ENCODE measurements at regions not wholly inside any gene's neighbourhood (a gene's known extent, or its start where the extent isn't known, plus 50 kb on each side); places are given as distances from the start of the nearest gene placed in this dataset.
"Not testable (repeated sequence)": the region's sequence is repeated elsewhere in the genome, so short reads cannot be mapped to it uniquely, and the experiment has no call there.

DNA sequence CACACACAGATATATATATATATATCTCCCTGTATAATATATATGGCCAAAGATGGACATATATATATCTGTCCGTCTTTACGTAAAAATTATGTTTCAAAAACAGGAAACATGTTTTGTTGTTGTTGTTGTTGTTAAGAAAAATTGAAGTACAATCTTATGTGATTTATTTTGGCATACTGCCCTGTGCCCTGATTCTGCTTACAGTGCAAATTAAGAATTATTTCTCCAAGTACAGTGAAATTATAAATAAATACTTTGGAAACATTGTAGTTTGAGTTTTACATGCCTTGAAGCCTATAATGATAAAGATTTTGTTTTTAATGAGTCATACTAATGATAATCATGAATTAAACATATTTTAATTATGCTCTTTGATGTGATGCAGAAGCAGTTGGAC, 994.9 kb downstream of the DIPK2A start:
- no peak for DNase-seq

DNA sequence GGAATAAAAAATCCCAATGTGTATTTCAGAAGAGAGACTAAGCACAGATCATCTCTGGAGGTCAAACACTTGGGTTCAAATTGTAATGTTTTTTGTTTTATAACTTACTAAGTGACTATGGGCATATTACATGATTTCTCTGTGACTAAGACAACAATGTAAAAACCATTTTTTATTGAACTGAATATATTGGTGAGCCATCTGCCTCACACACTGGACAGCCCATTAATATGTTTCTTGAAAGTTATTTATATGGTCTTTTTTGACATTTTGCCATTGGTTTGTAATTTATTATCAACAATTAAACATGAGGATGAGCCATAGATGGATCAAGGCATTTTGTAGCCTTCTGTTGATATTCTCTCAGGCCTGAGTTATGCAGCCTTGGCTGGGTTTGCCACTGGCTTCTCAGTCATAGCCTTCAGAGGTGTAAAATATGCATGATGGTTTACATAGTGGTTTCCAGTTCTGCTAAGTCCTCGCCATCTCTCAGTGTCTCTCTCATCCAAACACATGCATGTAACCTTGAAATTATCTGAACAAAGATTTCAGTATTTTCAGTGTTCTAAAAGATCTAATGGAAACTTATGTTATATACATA, 997.2 kb downstream of the DIPK2A start:
- DNase-seq: no peak

DNA sequence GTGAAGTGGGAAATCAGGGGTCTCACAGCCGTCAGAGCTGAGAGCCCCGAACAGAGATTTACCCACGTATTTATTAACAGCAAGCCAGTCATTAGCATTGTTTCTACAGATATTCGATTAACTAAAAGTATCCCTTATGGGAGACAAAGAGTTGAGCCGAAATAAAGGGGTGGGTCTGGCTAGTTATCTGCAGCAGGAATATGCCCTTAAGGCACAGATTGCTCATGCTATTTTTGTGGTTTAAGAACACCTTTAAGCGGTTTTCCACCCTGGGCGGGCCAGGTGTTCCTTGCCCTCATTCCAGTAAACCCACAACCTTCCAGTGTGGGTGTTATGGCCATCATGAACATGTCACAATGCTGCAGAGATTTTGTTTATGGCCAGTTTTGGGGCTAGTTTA, 1012.9 kb downstream of the DIPK2A start:
- not testable (repeated sequence) for DNase-seq

DNA sequence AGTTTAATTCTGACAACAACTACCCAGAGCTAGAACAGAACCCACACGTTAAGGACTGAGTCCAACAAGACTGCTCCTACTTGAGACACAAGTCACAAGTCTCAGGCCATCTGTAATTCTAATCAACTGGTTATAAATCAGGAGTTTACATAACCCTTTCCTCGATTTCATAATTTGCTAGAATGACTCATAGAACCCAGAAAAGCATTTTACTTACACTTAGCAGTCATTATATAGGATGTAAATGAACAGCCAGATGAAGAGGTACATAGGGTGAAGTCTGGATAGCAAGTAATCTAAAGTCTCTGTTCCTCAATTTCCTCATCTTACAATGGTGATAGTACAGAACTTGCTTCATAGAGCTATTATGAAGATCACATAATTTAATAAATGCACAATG, 1018.2 kb downstream of the DIPK2A start:
- DNase-seq: no peak

DNA sequence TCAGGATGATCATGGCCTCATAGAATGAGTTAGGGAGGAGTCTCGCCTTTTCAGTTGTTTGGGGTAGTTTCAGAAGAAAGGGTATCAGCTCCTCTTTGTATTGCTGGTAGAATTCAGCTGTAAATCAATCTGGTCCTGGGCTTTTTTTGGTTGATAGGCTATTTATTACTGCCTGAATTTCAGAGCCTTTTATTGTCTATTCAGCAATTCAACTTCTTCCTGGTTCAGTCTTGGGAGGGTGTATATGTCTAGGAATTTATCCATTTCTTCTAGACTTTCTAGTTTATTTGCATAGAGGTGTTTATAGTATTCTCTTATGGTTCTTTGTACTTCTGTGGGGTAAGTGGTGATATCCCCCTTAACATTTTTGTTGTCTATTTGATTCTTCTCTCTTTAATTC, 1024.2 kb downstream of the DIPK2A start:
- no peak for DNase-seq

DNA sequence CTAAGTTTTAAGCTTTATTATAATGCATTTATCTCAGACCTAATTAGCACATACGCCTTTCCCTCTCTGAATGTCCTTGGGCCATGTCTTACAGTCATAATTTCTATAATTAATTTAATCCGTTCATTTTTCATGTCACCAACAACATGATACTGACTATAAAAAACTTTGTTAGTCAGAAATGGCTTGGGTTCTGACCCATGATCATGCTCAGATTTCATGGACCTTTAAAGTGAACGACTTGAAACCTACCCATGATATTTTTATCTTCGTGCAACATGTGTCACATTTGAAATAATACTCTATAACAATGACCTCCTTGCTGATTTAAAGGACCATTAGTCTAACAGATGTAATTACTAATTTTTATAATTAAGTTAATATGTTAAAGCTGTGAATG, 1033.8 kb downstream of the DIPK2A start:
- DNase-seq: no peak

DNA sequence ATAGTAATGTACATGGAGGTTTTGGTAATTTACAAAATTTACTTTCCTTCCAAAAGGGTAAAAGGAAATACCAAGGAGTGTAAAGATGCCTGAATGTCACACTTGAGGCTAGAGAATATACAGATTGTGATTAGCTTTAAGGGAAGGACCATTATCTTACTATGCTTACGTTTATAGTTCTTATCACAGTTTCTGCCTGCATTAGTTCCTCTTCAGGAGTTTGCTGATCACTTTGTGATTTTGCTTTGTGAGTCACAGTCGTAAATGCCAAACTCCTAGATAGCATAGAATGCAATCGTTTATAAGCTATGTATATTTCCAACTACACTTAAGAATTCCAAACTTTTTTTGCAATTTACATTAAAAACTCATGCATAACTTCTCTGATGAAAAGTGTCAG, 1034.6 kb downstream of the DIPK2A start:
- DNase-seq: no peak

DNA sequence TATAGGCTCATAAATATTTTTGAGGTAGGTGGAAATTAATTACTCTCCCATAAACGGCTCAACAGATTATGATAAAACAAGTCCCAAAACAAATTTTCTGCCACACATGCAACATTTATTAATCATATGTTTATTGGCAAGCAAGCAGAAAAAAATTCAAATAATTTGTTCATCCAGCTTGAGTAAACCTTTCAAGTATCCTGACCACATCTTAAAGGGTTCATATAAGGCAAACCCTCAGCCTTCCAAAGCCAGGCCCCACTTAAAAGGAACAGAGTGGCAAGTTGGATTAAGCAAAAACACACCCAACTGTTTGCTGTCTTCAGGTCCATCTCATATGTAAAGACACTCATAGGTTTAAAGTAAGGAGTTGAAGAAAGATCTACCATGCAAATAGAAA, 1042.3 kb downstream of the DIPK2A start:
- DNase-seq: no peak

DNA sequence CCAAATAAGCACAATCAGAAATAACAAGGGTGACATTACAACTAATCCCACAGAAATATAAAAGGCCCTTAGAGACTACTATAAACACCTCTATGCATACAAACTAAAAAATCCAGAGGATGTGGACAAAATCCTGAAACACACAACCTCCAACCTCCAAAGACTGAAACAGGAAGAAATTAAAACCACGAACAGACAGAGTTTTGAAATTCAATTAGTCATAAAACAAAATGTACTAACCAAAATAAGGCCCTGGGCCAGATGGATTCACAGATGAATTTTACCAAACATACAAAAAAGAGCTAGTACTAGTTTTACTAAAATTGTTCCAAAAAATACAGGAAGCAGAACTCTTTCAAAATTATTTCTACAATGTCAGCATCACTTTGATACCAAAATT, 1043.6 kb downstream of the DIPK2A start:
- no peak for DNase-seq

DNA sequence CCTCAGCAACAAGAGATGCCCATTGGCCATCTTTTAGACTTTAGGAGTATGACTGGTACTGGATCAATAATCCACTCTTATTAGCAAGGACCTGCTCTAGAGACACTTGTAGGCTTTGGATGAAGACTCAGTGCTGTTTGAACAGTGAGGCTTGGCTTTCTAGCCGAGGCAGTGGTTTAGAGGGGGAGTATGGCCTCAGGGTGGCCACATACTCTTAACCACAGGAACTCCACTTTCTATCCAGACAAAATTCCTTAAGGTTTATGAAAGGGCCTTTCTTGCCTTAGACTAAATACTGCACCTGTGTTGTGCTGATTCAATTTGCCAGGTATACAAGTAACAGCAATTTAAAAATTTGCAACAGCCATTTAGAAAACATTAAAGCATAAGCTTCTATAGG, 1046.3 kb downstream of the DIPK2A start:
- DNase-seq: no peak

DNA sequence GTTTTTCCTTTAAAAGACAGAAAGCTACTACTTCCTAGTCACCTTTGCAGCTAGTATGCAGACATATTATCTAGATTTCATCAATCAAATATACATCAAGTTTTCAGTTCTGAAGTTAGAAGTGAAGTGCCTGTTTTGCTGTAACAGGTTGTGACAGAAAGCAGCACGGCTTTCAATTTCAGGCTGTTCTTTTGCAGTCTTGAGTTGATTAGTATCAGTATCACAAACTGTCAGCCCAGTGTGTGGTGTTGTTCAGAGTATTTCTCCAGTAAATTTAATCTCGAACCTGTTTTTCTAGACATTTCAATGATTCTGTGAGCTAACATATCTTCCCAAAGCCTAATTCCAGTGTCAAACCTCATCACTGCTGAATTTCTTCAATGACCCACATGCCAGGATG, 1050.8 kb downstream of the DIPK2A start:
- no peak for DNase-seq

DNA sequence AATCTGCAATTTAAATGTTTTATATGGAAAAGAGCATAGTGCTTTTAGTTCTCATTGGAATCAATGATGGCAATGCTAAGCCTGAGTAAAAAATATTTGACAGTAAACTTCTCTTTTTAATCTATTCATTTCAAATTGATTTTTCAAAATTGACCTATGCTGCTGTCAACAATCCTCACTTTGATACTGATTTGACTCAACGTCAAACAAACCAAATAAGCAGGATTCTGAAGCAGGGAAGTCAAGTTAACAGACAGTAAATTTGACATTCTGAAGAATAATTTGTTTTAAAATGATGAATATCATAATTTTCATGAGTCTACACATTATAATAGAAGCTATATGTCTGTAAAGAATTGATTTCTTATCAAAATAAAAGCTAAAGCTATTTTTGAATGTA, 1053.1 kb downstream of the DIPK2A start:
- no peak for DNase-seq

DNA sequence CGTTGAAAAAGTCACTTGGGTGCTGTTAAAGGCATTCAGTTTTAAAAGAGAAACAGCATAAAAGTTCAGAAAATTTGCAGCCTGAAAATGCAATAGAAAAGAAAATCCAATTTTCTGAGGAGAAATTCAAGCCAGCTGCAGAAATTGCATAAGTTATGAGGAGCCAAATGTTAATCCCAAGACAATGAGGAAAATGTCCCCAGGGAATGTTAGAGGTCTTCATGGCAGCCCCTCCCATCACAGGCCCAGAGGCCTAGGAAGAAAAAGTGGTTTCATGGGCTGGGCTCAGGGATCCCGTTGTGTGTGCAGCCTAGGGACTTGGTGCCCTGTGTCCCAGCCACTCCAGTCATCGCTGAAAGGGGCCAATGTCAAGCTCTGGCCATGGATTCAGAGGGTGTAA, 1055.6 kb downstream of the DIPK2A start:
- not testable (repeated sequence) for DNase-seq

DNA sequence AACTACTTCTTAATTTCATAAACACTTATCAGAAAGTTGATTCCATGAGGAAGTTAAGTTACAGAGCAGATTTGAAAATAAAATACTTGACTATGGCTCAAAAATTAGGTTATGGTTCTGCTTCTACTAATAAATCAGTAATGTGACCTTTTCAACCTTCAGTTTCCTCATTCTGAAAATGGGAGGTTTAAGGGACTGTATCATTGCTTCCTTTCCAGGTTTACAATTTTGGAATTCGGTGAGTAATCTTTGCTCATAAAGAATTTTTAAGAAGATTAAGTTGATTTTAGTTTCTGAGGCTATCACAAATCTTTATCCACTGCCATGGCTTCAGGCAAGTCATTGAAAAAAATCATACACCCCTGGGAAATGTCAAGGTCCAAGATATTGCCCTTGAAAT, 1061.2 kb downstream of the DIPK2A start:
- DNase-seq: no peak

DNA sequence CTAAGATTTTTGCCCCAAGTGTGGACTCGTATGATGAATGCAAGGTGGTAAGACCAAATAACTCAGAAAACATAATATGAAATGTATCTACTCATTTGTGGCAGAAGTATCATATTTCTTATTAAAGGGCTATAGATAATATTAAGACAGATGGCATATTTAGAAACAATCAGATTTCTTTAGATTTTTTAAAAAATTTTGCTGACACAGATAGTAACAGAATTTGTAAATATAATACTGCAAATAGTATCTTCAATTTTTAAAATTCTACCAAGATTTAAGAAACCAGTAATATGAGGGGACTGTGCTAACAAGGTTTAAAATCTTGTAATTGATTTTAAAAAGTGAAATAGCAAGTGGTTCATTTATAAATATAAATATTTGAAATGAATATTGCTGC, 1064.1 kb downstream of the DIPK2A start:
- DNase-seq: no peak

DNA sequence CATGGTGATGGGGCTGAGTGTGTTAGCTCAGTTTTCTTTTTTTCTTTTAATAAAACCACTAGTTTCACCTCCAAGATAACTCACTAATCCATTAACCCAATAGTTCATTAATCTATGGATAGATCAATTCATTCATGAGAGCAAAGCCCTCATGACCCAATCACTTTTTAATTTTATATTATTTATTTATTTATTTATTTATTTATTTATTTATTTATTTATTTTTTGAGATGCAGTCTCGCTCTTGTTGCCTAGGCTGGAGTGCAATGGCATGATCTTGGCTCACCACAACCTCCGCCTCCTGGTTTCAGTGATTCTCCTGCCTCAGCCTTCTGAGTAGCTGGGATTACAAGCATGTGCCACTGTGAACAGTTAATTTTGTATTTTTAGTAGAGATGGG, 1082.4 kb downstream of the DIPK2A start:
- not testable (repeated sequence) for DNase-seq

DNA sequence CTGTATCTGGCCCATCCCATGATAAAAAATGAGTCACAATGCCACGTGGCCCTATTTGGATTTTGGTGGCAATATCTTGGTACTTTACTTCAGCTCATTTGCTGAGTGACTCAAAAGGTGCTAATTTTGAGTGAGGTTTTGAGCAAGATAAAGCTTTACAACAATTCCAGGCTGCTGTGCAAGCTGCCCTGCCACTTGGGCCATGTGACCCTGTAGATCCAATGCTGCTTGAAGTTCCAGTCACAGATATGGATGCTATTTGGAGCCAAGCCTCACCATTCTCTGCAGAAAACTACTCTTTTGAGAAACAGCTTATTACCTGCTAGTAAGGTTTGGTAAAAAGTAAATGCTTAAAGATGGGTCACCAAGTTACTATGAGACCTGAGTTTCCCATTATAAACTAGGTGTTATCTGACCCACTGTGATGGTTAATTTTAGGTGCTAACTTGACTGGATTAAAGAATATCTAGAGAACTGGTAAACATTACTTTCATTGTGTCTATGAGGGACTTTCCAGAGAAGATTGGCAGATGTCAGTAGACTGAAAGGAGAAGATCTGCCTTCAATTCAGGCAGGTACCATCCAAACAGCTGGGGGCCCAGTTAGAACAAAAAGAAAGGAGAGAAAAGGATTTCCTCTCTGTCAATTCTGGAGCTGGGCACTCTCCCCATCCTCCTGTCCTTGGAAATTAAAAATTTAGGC, 1083.9 kb downstream of the DIPK2A start:
- no peak for DNase-seq

DNA sequence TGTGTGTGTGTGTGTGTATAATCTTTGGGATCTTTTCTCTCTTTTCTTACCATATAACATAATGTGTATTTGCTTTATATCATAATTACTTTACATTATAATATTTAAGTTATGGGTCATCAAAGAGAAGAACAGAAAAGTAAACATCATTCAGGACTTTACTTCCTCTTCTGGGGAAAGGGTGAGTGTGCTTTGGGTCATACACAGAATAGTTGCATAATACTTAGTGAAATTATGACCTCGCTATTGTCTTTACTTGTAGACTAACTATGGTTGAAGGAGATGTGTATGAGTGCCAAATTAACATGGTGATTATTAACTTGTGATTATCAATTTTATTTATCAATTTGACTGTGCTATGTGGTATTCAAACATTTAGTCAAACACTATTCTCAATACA, 1086.9 kb downstream of the DIPK2A start:
- no peak for DNase-seq

DNA sequence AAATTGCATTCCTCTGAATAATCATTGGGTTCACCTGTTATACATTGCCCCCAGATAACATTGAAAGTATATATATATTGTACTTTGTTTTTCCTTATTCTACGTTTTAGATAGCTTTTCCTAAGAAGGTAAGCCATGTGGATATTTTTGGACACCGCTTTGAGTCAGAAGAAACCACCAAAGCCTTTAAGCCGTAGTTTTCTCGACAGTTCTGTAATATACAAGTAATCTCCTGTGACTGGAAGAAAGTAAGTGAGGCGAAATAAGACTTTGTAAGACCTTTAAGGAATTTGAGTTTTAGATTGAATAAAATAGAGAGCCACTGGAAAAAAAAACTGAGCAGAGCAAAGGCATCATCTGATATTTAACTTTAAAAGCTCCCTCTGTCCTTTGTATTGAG, 1092.0 kb downstream of the DIPK2A start:
- DNase-seq: no peak

DNA sequence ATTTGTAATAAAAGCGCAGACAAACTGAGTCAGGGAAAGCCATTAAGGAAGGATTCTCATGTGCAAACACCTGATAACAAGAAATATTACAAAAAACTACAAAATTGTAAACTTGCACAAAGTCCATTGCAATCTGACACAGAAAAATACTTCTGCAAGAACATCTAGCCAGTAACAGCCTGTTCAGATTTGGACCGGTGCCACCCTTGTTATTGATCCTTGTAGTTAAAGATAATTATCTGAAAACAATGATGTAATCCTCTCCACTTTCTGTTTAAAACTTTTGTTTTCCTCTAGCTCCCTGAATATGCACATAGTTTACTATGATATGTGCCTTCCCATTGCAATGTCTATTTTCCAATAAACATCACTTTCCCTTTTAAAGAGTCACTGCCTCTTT, 1090.2 kb downstream of the PLOD2 start:
- DNase-seq: no peak

DNA sequence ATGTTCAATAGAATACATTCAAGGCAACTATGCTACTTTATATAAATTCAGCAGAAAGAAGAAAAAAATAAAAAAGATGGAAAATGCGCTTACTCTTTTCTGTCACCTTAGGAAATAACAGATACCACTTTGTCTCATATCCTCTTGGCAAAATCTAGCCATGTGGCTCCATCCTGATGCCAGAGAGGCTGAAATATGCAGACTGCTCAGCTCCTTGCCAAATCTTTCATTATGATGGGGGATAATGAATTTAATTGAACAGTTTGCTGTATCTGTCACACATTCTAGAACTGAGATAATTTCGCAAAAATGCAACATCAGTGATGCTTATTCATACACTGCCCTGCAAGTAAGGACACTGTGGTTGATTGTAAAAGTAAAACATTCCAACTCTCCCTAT, 1081.5 kb downstream of the PLOD2 start:
- DNase-seq: no peak

DNA sequence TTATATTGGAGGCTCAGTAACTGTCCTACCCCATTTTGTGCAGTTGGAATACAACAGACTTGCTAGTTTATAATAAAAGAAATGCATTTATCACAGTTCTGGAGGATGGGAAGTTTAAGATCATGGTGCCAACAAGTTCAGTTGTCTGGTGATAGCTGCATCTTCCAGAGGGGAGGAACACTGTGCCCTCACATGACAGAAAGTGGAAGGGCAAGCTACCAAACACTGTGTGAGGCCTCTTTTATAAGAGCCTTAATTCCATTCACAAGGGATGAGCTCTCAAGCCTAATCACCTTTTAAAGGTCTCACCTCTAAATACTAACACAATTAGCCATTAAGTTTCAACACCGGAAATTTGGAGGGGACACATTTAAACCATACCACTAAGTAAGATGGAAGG, 1073.9 kb downstream of the PLOD2 start:
- DNase-seq: no peak

DNA sequence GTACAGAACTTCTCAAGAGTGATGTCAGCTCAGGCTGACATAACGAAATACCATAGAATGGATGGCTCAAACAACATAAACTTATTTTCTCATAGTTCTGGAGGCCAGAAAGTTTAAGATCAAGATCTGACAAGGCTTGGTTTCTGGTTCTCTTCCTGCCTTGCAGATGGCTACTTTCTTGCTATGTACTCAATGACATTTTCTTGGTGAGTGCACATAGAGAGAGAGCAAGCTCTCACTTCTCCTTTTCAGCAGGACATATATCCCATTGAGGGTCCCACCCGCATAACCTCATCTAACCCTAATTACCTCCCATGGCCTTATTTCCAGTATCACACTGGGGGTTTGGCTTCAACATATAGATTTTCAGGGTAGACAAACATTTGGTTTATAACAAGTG, 1072.1 kb downstream of the PLOD2 start:
- DNase-seq: no peak

DNA sequence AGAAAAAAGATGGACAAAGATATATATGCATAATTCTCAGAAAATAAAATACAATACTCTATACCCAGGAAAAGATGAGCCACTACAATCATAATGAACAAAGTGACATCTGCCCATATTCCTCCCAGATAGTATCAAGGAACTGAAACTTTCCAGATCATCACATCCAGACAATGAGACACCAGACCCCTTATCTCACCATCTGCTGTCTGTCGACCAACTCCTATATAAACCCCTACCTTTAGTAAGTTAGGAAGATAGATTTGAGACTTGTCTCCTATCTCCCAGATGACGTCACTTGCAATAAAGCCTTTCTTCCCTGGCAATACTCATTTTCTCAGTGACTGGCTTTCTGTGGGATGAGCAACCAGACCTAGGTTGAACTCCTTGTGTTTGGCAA, 1071.6 kb downstream of the PLOD2 start:
- no peak for DNase-seq

DNA sequence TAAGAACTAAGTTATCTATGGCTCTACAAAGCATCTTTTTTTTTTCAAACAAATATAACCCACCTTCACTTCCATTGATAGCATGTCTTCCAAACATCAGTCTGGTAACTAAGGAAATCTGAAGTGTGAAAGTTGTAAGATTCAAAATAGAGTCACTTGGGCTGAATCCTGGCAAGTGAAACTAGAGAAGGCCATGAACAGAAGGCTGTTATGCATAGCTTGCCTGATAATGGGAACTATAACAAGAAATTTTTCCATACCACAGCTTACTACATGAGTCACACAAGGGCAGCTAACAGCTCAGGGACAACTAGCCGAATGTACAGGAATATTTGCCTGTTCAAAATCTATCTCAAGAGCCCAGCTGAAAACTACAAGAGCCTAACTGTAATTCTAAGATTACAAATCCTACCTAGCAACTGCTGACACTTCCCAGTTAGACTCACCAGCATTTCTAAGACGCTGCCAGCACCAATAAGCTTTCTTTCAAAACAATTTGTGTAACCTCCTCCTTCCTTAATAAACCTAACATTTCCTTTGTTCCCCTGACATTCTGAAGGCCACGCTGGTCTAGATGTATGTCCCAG, 1066.5 kb downstream of the PLOD2 start:
- no peak for DNase-seq
